Neuronal stem cell (in vitro differentiated cells): ENCODE measurements at regions not wholly inside any gene's neighbourhood (a gene's known extent, or its start where the extent isn't known, plus 50 kb on each side); places are given as distances from the start of the nearest gene placed in this dataset.

Experiments
- DNase-seq: peaks from one replicate; pipeline ENCODE4 v3.0.0-alpha.2; 2013; ENCODE audit warnings: low spot score
- H2AFZ ChIP-seq: one replicate; pipeline ENCODE4 v1.6.1; 2013; ENCODE audit warnings: mild to moderate bottlenecking, low read length, inconsistent platforms
- H2AK5ac ChIP-seq: 2 replicates; pipeline ENCODE4 v1.6.1; 2013; ENCODE audit warnings: low read depth, mild to moderate bottlenecking, inconsistent platforms, low read length, moderate library complexity, mixed read lengths
- H2BK120ac ChIP-seq: 2 replicates; pipeline ENCODE4 v1.6.1; 2013; ENCODE audit warnings: low read depth, mild to moderate bottlenecking, inconsistent platforms, low read length, moderate library complexity, mixed read lengths
- H2BK12ac ChIP-seq: one replicate; pipeline ENCODE4 v1.6.1; 2013; ENCODE audit warnings: low read length, inconsistent platforms
- H2BK15ac ChIP-seq: 2 replicates; pipeline ENCODE4 v1.6.1; 2013; ENCODE audit warnings: mild to moderate bottlenecking, low read length, inconsistent platforms, mixed read lengths
- H2BK5ac ChIP-seq: one replicate; pipeline ENCODE4 v1.6.1; 2013; ENCODE audit warnings: inconsistent platforms, mild to moderate bottlenecking, low read length, moderate library complexity
- H3K14ac ChIP-seq: one replicate; pipeline ENCODE4 v1.6.1; 2013; ENCODE audit warnings: low read length, inconsistent platforms
- H3K18ac ChIP-seq: 2 replicates; pipeline ENCODE4 v1.6.1; 2013; ENCODE audit warnings: low read length, inconsistent platforms
- H3K23ac ChIP-seq: 2 replicates; pipeline ENCODE4 v1.6.1; 2013; ENCODE audit warnings: low read depth, mild to moderate bottlenecking, mixed read lengths, low read length, inconsistent platforms; ENCODE audit not compliant: poor library complexity
- H3K27ac ChIP-seq: replicated peaks from 3 replicates; pipeline ENCODE4 v1.5.1; 2013; ENCODE audit warnings: low read length, inconsistent platforms
- H3K27me3 ChIP-seq, 3 experiments: 2 replicates each; pipeline ENCODE4 v1.6.1; 2013; ENCODE audit warnings: low read length in 3 of 3, mild to moderate bottlenecking in 2 of 3, inconsistent platforms in 1 of 3, low read depth in 1 of 3, mixed read lengths in 1 of 3, moderate library complexity in 1 of 3; ENCODE audit not compliant: control insufficient read depth in 3 of 3, insufficient read depth in 3 of 3
- H3K36me3 ChIP-seq, 2 donors: replicated peaks in 1 of 2; 2 replicates each; pipeline ENCODE4 v1.6.1; 2013; ENCODE audit warnings: low read length in 2 of 2; ENCODE audit not compliant: control insufficient read depth in 2 of 2, insufficient read depth in 2 of 2
- H3K4ac ChIP-seq: 2 replicates; pipeline ENCODE4 v1.6.1; 2013; ENCODE audit warnings: inconsistent platforms, mild to moderate bottlenecking, low read length, moderate library complexity
- H3K4me1 ChIP-seq, 2 donors: 1 replicate in 1 of 2; 2 replicates in 1 of 2; pipeline ENCODE4 v1.6.1; 2013; ENCODE audit warnings: low read length in 2 of 2, low read depth in 1 of 2; ENCODE audit not compliant: control insufficient read depth in 2 of 2, insufficient read depth in 1 of 2
- H3K4me2 ChIP-seq: one replicate; pipeline ENCODE4 v1.6.1; 2013; ENCODE audit warnings: mild to moderate bottlenecking, low read length, inconsistent platforms; ENCODE audit not compliant: insufficient read depth, poor library complexity, severe bottlenecking
- H3K4me3 ChIP-seq, 2 donors: 2 replicates each; pipeline ENCODE4 v1.5.1; 2013; ENCODE audit warnings: low read length in 2 of 2, mild to moderate bottlenecking in 2 of 2, inconsistent platforms in 1 of 2, moderate library complexity in 1 of 2
- H3K79me1 ChIP-seq: one replicate; pipeline ENCODE4 v1.6.1; 2013; ENCODE audit warnings: low read depth, mild to moderate bottlenecking, inconsistent platforms, low read length, moderate library complexity
- H3K9ac ChIP-seq: one replicate; pipeline ENCODE4 v1.6.1; 2013; ENCODE audit warnings: mild to moderate bottlenecking, low read depth, low read length, inconsistent platforms; ENCODE audit not compliant: poor library complexity
- H3K9me3 ChIP-seq, 2 donors: replicated peaks in 1 of 2; 2 replicates each; pipeline versions ENCODE3 to v1.6.1; 2013; ENCODE audit warnings: low read length in 2 of 2, mild to moderate bottlenecking in 2 of 2, inconsistent platforms in 1 of 2, low read depth in 1 of 2, mixed read lengths in 1 of 2, moderate library complexity in 1 of 2; ENCODE audit not compliant: control insufficient read depth in 2 of 2, insufficient read depth in 1 of 2
- H4K8ac ChIP-seq: one replicate; pipeline ENCODE4 v1.6.1; 2013; ENCODE audit warnings: low read depth, mild to moderate bottlenecking, inconsistent platforms, low read length, moderate library complexity
- H4K91ac ChIP-seq: one replicate; pipeline ENCODE4 v1.6.1; 2013; ENCODE audit warnings: low read length, low read depth, mild to moderate bottlenecking, inconsistent platforms; ENCODE audit not compliant: poor library complexity
- WGBS, 2 donors: extraction: QIAGEN DNeasy Blood & Tissue Kit; methylation state at CpG; one replicate each; pipeline ENCODE4 v1.1.7; 2013; ENCODE audit warnings: missing lambda C conversion rate in 2 of 2, mixed read lengths in 1 of 2; ENCODE audit not compliant: insufficient read length in 2 of 2, insufficient replicate concordance in 1 of 2; ENCODE audit errors: extremely low coverage in 2 of 2; 5-methylcytosine and 5-hydroxymethylcytosine counted together

DNA sequence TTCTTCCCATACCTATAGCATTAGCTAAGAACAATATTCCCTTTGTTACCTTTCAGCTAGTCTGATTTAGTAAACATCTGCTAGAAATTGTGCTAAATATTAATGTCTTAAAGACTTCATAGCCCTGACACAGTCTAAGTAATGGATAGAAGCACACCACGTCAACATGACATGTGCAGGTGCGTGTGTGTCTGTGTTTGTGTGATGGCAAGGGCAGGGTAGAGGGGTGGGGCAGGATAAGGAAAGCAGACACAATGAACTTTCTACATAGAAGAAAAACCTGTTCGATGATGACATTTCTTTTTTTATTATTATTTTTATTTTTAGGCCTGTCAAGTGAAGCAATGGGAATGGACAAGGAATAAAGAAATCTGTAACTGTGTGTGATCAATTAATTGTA is 223.3 kb downstream of the NOL4 start:
- no CpG with 5 or more reads among the region's 3 CpGs for WGBS, 2 donors
- Histone ChIP-seq H2BK15ac (no peak overlapping the region), H4K8ac (no peak overlapping the region), H3K27ac (no peak overlapping the region), H3K9me3 (peaks cover 0 to 4% of the 10 kb centered on the region in 2 donors), H3K14ac (no peak overlapping the region), H3K18ac (no peak overlapping the region), H3K79me1 (no peaks in the 10 kb centered on the region), H3K4ac (no peak overlapping the region), H2AFZ (no peak overlapping the region), H3K4me1 (no peaks in the 10 kb centered on the region), H3K36me3 (no peaks in the 10 kb centered on the region), H2AK5ac (no peak overlapping the region), H2BK120ac (no peak overlapping the region), H3K4me3 (no peak overlapping the region), H3K9ac (no peak overlapping the region), H3K23ac (no peak overlapping the region), H2BK12ac (no peak overlapping the region), H3K4me2 (no peak overlapping the region), H2BK5ac (no peak overlapping the region), H3K27me3 (no peaks in the 10 kb centered on the region), H4K91ac (no peak overlapping the region)
- no peak for DNase-seq

GRCh38 chr18:33987206-33987605 is 237.5 kb downstream of the NOL4 start:
- Histone ChIP-seq H3K9me3 (no peaks in the 10 kb centered on the region), H3K27ac (no peak overlapping the region), H2AFZ (peak overlapping the region; percentile 42), H3K14ac (no peak overlapping the region), H2BK15ac (no peak overlapping the region), H4K8ac (no peak overlapping the region), H3K79me1 (no peaks in the 10 kb centered on the region), H2BK120ac (no peak overlapping the region), H3K36me3 (no peaks in the 10 kb centered on the region), H2BK5ac (no peak overlapping the region), H3K23ac (no peak overlapping the region), H3K9ac (no peak overlapping the region), H3K4me1 (peaks cover 3 to 6% of the 10 kb centered on the region in 2 donors), H3K4ac (no peak overlapping the region), H3K4me2 (no peak overlapping the region), H2BK12ac (no peak overlapping the region), H3K18ac (no peak overlapping the region), H3K4me3 (no peak overlapping the region), H3K27me3 (no peaks in the 10 kb centered on the region), H4K91ac (no peak overlapping the region), H2AK5ac (no peak overlapping the region)
- DNase-seq = no peak
- WGBS, 2 donors = no CpG with 5 or more reads among the region's 3 CpGs

- H3K4ac ChIP-seq = no peak overlapping the region
These were observed 241.6 kb downstream of the NOL4 start for GRCh38 chr18:33983126-33983525.

DNA sequence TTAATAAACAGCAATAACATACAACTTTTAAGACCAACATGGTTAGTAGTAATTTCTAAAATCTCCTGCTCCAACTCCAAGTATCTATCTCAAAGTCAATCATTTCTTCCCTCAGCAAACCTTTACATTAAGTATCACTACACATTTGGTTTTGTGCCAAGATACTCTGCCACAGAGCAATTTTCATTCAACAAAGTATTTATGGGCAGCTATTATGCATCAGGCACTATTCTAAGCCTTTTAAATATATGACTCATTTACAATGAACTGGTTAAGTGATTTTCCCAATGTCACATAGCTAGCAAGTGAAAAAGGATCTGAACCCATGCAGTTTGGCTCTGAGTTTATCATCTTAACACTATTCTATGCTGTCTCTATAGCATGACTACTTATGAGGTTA is 264.3 kb downstream of the NOL4 start:
- Histone ChIP-seq H3K4me3 (no peak overlapping the region), H2BK15ac (no peak overlapping the region), H3K27me3 (no peaks in the 10 kb centered on the region), H2BK5ac (no peak overlapping the region), H3K9ac (no peak overlapping the region), H3K4me2 (no peak overlapping the region), H4K8ac (no peak overlapping the region), H4K91ac (no peak overlapping the region), H3K14ac (no peak overlapping the region), H3K9me3 (no peaks in the 10 kb centered on the region), H3K79me1 (no peaks in the 10 kb centered on the region), H3K36me3 (no peaks in the 10 kb centered on the region), H2AFZ (no peak overlapping the region), H3K18ac (no peak overlapping the region), H3K23ac (no peak overlapping the region), H2BK120ac (no peak overlapping the region), H3K4me1 (peaks cover 0 to 1% of the 10 kb centered on the region in 2 donors), H2BK12ac (no peak overlapping the region), H3K4ac (no peak overlapping the region), H3K27ac (no peak overlapping the region), H2AK5ac (no peak overlapping the region)
- DNase-seq = no peak

More at GRCh38 chr18:33983126-33983525, 241.6 kb downstream of the NOL4 start:
- Histone ChIP-seq H3K9me3 (no peaks in the 10 kb centered on the region), H4K8ac (no peak overlapping the region), H3K9ac (no peak overlapping the region), H3K14ac (no peak overlapping the region), H3K4me3 (no peak overlapping the region), H2BK12ac (no peak overlapping the region), H3K27me3 (no peaks in the 10 kb centered on the region), H4K91ac (no peak overlapping the region), H2AK5ac (no peak overlapping the region), H2BK5ac (no peak overlapping the region), H3K23ac (no peak overlapping the region), H3K18ac (no peak overlapping the region), H3K79me1 (no peaks in the 10 kb centered on the region), H3K4me2 (no peak overlapping the region), H3K36me3 (no peaks in the 10 kb centered on the region), H3K4me1 (peaks cover 3 to 6% of the 10 kb centered on the region in 2 donors), H2BK15ac (no peak overlapping the region), H2BK120ac (no peak overlapping the region), H3K27ac (no peak overlapping the region), H2AFZ (no peak overlapping the region)
- no CpG with 5 or more reads among the region's 2 CpGs for WGBS, 2 donors
- no peak for DNase-seq
